GM23338 (cell line): ENCODE measurements at regions not wholly inside any gene's neighbourhood (a gene's known extent, or its start where the extent isn't known, plus 50 kb on each side); places are given as distances from the start of the nearest gene placed in this dataset.

Source experiments
- ATAC-seq: fragments of 200-7000 bp; cut with Tn5 transposase; 3 replicates; pipeline ENCODE4 v1.9.1; 2020
- DNase-seq: peaks from one replicate; pipeline ENCODE4 v3.0.0-alpha.2; 2015; ENCODE audit warnings: low spot score
- H2AFZ ChIP-seq: fragments of 200-600 bp; sonication (generic); 2 replicates; pipeline ENCODE4 v1.8.0; 2016; ENCODE audit warnings: antibody characterized with exemption, mild to moderate bottlenecking, moderate library complexity
- H3F3A ChIP-seq: fragments of 200-600 bp; sonication (generic); replicated peaks from 2 replicates; pipeline ENCODE4 v1.8.0; 2017; ENCODE audit warnings: antibody characterized with exemption, mixed run types, low read depth
- H3K27ac ChIP-seq: fragments of 200-600 bp; sonication (generic); 2 replicates; pipeline ENCODE4 v1.6.1; 2016; ENCODE audit warnings: low read depth
- H3K27me3 ChIP-seq: fragments of 200-600 bp; sonication (generic); 2 replicates; pipeline ENCODE4 v1.8.0; 2016; ENCODE audit warnings: mild to moderate bottlenecking, mixed run types, moderate library complexity; ENCODE audit not compliant: insufficient read depth
- H3K36me3 ChIP-seq: fragments of 200-600 bp; sonication (generic); 2 replicates; pipeline ENCODE4 v1.8.0; 2016; ENCODE audit warnings: mild to moderate bottlenecking; ENCODE audit not compliant: insufficient read depth
- H3K4me1 ChIP-seq: fragments of 200-600 bp; sonication (generic); 2 replicates; pipeline ENCODE4 v1.8.0; 2016; ENCODE audit warnings: mild to moderate bottlenecking, moderate library complexity; ENCODE audit not compliant: insufficient read depth
- H3K4me2 ChIP-seq: fragments of 200-600 bp; sonication (generic); 2 replicates; pipeline ENCODE4 v1.7.1; 2017; ENCODE audit warnings: mixed run types
- H3K4me3 ChIP-seq: fragments of 200-600 bp; sonication (generic); 2 replicates; pipeline ENCODE4 v1.6.1; 2016; ENCODE audit warnings: mixed run types
- H3K79me2 ChIP-seq: fragments of 200-600 bp; sonication (generic); replicated peaks from 2 replicates; pipeline ENCODE4 v1.8.0; 2017; ENCODE audit warnings: mild to moderate bottlenecking; ENCODE audit not compliant: insufficient read depth
- H3K9me2 ChIP-seq: fragments of 200-600 bp; sonication (generic); 2 replicates; pipeline ENCODE4 v1.8.0; 2017; ENCODE audit not compliant: insufficient read depth
- H4K20me1 ChIP-seq: fragments of 200-600 bp; sonication (generic); replicated peaks from 2 replicates; pipeline ENCODE4 v1.8.0; 2017; ENCODE audit warnings: mild to moderate bottlenecking; ENCODE audit not compliant: insufficient read depth
- H3K27ac Mint-ChIP-seq: 2 replicates; pipeline ENCODE4 v1.8.0; 2020; ENCODE audit warnings: inconsistent platforms, mild to moderate bottlenecking, moderate library complexity, mixed read lengths
- H3K27me3 Mint-ChIP-seq: 3 replicates; pipeline ENCODE4 v1.8.0; 2022; ENCODE audit warnings: low read depth, mild to moderate bottlenecking, moderate library complexity, mixed read lengths, inconsistent platforms; ENCODE audit not compliant: insufficient read depth, poor library complexity
- H3K36me3 Mint-ChIP-seq: 3 replicates; pipeline ENCODE4 v1.8.0; 2021; ENCODE audit warnings: low read depth, mild to moderate bottlenecking, inconsistent platforms, moderate library complexity, mixed read lengths
- H3K4me1 Mint-ChIP-seq: 3 replicates; pipeline ENCODE4 v1.8.0; 2020; ENCODE audit warnings: mild to moderate bottlenecking, inconsistent platforms, mixed read lengths
- H3K4me3 Mint-ChIP-seq: 3 replicates; pipeline ENCODE4 v1.8.0; 2021; ENCODE audit warnings: moderate library complexity, mild to moderate bottlenecking, inconsistent platforms, mixed read lengths
- H3K9me3 Mint-ChIP-seq: 3 replicates; pipeline ENCODE4 v1.8.0; 2020; ENCODE audit warnings: moderate library complexity, mild to moderate bottlenecking, inconsistent platforms, mixed read lengths
- CREB1 ChIP-seq: fragments of 250-450 bp; sonication (Bioruptor Pico); IDR thresholded peaks from 2 replicates; pipeline ENCODE4 v1.5.0; 2020; ENCODE audit warnings: low read depth, mild to moderate bottlenecking, moderate library complexity
- CTCF ChIP-seq, 2 experiments: fragments of 200-600 bp in 1 of 2; sonication (generic) in 1 of 2; conservative IDR thresholded peaks; 2 replicates each; pipeline versions ENCODE4 v1.5.1 to v1.6.1; 2016 to 2017; ENCODE audit warnings: antibody characterized with exemption in 2 of 2, low read depth in 2 of 2, mild to moderate bottlenecking in 2 of 2, moderate library complexity in 1 of 2
- ETS1 ChIP-seq: IDR thresholded peaks from 2 replicates; pipeline ENCODE4 v1.6.1; 2016; ENCODE audit warnings: antibody characterized with exemption
- EZH2phosphoT487 ChIP-seq: fragments of 200-600 bp; sonication (generic); IDR thresholded peaks from one replicate; pipeline ENCODE4 v1.8.1; 2018; ENCODE audit warnings: antibody characterized with exemption; ENCODE audit not compliant: unreplicated experiment
- JUNB ChIP-seq: IDR thresholded peaks from one replicate; pipeline ENCODE4 v1.6.1; 2016; ENCODE audit warnings: antibody characterized with exemption; ENCODE audit not compliant: unreplicated experiment
- NANOG ChIP-seq: IDR thresholded peaks from 2 replicates; pipeline ENCODE4 v1.6.1; 2016; ENCODE audit warnings: antibody characterized with exemption, borderline replicate concordance
- POLR2AphosphoS5 ChIP-seq: IDR thresholded peaks from 2 replicates; pipeline ENCODE4 v1.6.1; 2016; ENCODE audit warnings: antibody characterized with exemption, low read depth
- REST ChIP-seq: IDR thresholded peaks from one replicate; pipeline ENCODE4 v1.6.1; 2018; ENCODE audit warnings: antibody characterized with exemption; ENCODE audit not compliant: unreplicated experiment
- STAT1 ChIP-seq: IDR thresholded peaks from one replicate; pipeline ENCODE4 v1.6.1; 2016; ENCODE audit warnings: antibody characterized with exemption; ENCODE audit not compliant: unreplicated experiment
- ZNF114 ChIP-seq: fragments of 250-450 bp; sonication (Bioruptor Pico); IDR thresholded peaks from 2 replicates; pipeline ENCODE4 v1.5.0; 2020; ENCODE audit warnings: mild to moderate bottlenecking, moderate library complexity
- ZNF331 ChIP-seq: fragments of 250-450 bp; sonication (Bioruptor Pico); IDR thresholded peaks from 2 replicates; pipeline ENCODE4 v1.5.0; 2020; ENCODE audit warnings: low read depth, mild to moderate bottlenecking, moderate library complexity
- ZNF462 ChIP-seq: fragments of 250-450 bp; sonication (Bioruptor Pico); IDR thresholded peaks from 2 replicates; pipeline ENCODE4 v1.5.0; 2020; ENCODE audit warnings: mild to moderate bottlenecking, moderate library complexity

- Histone ChIP-seq H4K20me1 (no peaks in the 10 kb centered on the region), H3F3A (no peaks in the 10 kb centered on the region), H3K79me2 (no peaks in the 10 kb centered on the region), H3K9me2 (no peaks in the 10 kb centered on the region), H3K36me3 (no peaks in the 10 kb centered on the region), H3K27me3 (no peaks in the 10 kb centered on the region), H3K4me3 (no peak overlapping the region), H2AFZ (no peak overlapping the region), H3K4me2 (no peak overlapping the region), H3K27ac (no peak overlapping the region), H3K4me1 (peaks cover 11% of the 10 kb centered on the region)
- H3K4me1 Mint-ChIP-seq = peaks cover 14% of the 10 kb centered on the region
- H3K27me3 Mint-ChIP-seq = no peaks in the 10 kb centered on the region
- no peaks in the 10 kb centered on the region for H3K9me3 Mint-ChIP-seq
- H3K36me3 Mint-ChIP-seq = no peaks in the 10 kb centered on the region
- H3K4me3 Mint-ChIP-seq = no peak overlapping the region
- no peak for DNase-seq
- no peak for TF ChIP-seq ZNF462 (CRISPR knock-in tag)
- no peak for TF ChIP-seq EZH2phosphoT487
- TF ChIP-seq POLR2AphosphoS5 = no peak
- no peak for TF ChIP-seq STAT1
- TF ChIP-seq ZNF331 (CRISPR knock-in tag) = no peak
- no peak for TF ChIP-seq REST
- no peak for TF ChIP-seq JUNB
- TF ChIP-seq ZNF114 (CRISPR knock-in tag) = no peak
- no peak for TF ChIP-seq NANOG
- no peak for TF ChIP-seq CREB1 (CRISPR knock-in tag)
- TF ChIP-seq ETS1 = no peak
- no peak for TF ChIP-seq CTCF (conservative IDR thresholded peaks at IDR 0.05; ENCODE audit: low read depth in 2 of 2)
- H3K27ac Mint-ChIP-seq = no peak overlapping the region
- ATAC-seq = no peak
These were observed 277.7 kb downstream of the RND3 start for GRCh38 chr2:150209746-150210145.
